Vagina (tissue), 2 donors: ENCODE measurements at regions not wholly inside any gene's neighbourhood (a gene's known extent, or its start where the extent isn't known, plus 50 kb on each side); places are given as distances from the start of the nearest gene placed in this dataset.

ENCODE experiments used
- DNase-seq, 2 donors: peaks; one replicate each; pipeline ENCODE4 v3.0.0-alpha.2; 2017; ENCODE audit errors: extremely low spot score in 2 of 2
- H3K27ac ChIP-seq: fragments of 200-600 bp; sonication (generic); one replicate; pipeline ENCODE4 v1.5.1; 2019
- H3K27me3 ChIP-seq: fragments of 200-600 bp; sonication (generic); one replicate; pipeline ENCODE4 v1.5.1; 2019
- H3K36me3 ChIP-seq, 2 donors: fragments of 200-600 bp; sonication (generic); one replicate each; pipeline ENCODE4 v1.5.1; 2017 to 2019
- H3K4me1 ChIP-seq: fragments of 200-600 bp; sonication (generic); one replicate; pipeline ENCODE4 v1.5.1; 2019
- H3K4me3 ChIP-seq, 2 donors: fragments of 200-600 bp; sonication (generic); 1 replicate in 1 of 2; 2 replicates in 1 of 2; pipeline ENCODE4 v1.5.1; 2016 to 2019
- H3K9me3 ChIP-seq: fragments of 200-600 bp; sonication (generic); one replicate; pipeline ENCODE4 v1.5.1; 2019
- POLR2A ChIP-seq, 2 donors: fragments of 450-650 bp; IDR thresholded peaks; one replicate each; pipeline ENCODE4 v1.6.1; 2017; ENCODE audit warnings: antibody characterized with exemption in 2 of 2, mild to moderate bottlenecking in 2 of 2, moderate library complexity in 2 of 2
- POLR2AphosphoS5 ChIP-seq, 2 donors: sonication (generic); formaldehyde crosslinking; IDR thresholded peaks; one replicate each; pipeline ENCODE4 v1.9.0; 2017; ENCODE audit warnings: antibody characterized with exemption in 2 of 2, mild to moderate bottlenecking in 2 of 2, low read depth in 1 of 2; ENCODE audit not compliant: insufficient read depth in 1 of 2
- intact Hi-C: fragments of 100-400 bp; cut with DNase I; formaldehyde crosslinking; loops from one replicate; pipeline ENCODE4 v1.15.1; 2023
- TF ChIP-seq, protein P1 (sequence below), 3 experiments: fragments of 450-650 bp in 2 of 3; fragments of 200-600 bp in 1 of 3; sonication (generic) in 1 of 3; IDR thresholded peaks; one replicate each; pipeline ENCODE4 v1.5.1; 2017 to 2019; ENCODE audit warnings: antibody characterized with exemption in 3 of 3, mild to moderate bottlenecking in 2 of 3, moderate library complexity in 2 of 3

DNA sequence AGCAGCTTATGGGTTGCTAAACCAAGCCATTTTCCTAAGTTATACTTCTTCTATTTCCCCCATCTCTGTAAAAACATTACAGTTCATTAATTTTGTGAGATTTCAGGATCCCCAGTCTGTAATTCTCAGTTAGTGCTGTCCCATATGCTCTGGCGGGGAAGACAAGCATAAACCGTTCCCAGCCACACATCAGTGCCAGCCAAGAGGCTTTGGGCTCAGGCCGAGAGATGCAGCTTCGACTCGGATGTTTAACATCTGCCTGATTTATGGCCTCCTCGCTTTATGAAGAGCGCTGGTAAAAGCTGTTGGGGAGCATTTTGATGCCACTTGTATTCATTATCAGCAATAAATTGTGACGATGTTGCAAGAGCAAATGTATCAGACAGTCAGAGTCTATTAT lies 349.1 kb upstream of the CCDC196 start:
- H3K4me1 ChIP-seq = no peaks in the 10 kb centered on the region
- no peak for DNase-seq
- no peaks in the 10 kb centered on the region for H3K36me3 ChIP-seq
- intact Hi-C loops = no loop called here
- no peak overlapping the region for H3K4me3 ChIP-seq
- no peaks in the 10 kb centered on the region for H3K27me3 ChIP-seq
- no peak overlapping the region for H3K27ac ChIP-seq
- no peaks in the 10 kb centered on the region for H3K9me3 ChIP-seq
- TF ChIP-seq POLR2A (IDR thresholded peaks at IDR 0.05) (no peak), POLR2AphosphoS5 (IDR thresholded peaks at IDR 0.05; ENCODE audit: insufficient read depth in 1 of 2, low read depth in 1 of 2) (no peak)
- TF ChIP-seq, protein P1, sequence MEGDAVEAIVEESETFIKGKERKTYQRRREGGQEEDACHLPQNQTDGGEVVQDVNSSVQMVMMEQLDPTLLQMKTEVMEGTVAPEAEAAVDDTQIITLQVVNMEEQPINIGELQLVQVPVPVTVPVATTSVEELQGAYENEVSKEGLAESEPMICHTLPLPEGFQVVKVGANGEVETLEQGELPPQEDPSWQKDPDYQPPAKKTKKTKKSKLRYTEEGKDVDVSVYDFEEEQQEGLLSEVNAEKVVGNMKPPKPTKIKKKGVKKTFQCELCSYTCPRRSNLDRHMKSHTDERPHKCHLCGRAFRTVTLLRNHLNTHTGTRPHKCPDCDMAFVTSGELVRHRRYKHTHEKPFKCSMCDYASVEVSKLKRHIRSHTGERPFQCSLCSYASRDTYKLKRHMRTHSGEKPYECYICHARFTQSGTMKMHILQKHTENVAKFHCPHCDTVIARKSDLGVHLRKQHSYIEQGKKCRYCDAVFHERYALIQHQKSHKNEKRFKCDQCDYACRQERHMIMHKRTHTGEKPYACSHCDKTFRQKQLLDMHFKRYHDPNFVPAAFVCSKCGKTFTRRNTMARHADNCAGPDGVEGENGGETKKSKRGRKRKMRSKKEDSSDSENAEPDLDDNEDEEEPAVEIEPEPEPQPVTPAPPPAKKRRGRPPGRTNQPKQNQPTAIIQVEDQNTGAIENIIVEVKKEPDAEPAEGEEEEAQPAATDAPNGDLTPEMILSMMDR (IDR thresholded peaks at IDR 0.05) = no peak

DNA sequence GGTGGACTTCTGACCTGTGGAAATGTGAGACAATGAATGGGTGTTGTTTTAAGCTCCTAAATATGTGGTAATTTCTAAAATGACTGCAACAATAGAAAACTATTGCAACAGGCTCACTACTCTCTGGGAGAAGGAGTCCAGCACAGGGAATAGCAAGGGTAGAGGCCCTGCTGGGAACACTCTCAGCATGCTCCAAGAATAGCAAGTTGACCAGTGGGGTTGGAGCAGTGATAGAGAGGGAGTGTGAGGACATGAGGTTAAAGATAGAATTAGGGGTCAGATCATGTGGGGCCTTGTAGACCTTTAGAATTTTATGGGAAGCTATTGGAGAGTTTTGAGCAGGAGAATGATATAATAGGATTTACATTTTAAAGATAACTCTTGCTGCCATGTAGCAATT lies 346.7 kb upstream of the CCDC196 start:
- no peak overlapping the region for H3K4me3 ChIP-seq
- no peaks in the 10 kb centered on the region for H3K9me3 ChIP-seq
- TF ChIP-seq POLR2A (IDR thresholded peaks at IDR 0.05) (no peak), POLR2AphosphoS5 (IDR thresholded peaks at IDR 0.05; ENCODE audit: insufficient read depth in 1 of 2, low read depth in 1 of 2) (no peak)
- TF ChIP-seq, protein P1 (IDR thresholded peaks at IDR 0.05) = no peak
- no peaks in the 10 kb centered on the region for H3K36me3 ChIP-seq
- DNase-seq = no peak
- H3K27me3 ChIP-seq = no peaks in the 10 kb centered on the region
- no peaks in the 10 kb centered on the region for H3K4me1 ChIP-seq
- H3K27ac ChIP-seq = no peak overlapping the region
- intact Hi-C loops = no loop called here

DNA sequence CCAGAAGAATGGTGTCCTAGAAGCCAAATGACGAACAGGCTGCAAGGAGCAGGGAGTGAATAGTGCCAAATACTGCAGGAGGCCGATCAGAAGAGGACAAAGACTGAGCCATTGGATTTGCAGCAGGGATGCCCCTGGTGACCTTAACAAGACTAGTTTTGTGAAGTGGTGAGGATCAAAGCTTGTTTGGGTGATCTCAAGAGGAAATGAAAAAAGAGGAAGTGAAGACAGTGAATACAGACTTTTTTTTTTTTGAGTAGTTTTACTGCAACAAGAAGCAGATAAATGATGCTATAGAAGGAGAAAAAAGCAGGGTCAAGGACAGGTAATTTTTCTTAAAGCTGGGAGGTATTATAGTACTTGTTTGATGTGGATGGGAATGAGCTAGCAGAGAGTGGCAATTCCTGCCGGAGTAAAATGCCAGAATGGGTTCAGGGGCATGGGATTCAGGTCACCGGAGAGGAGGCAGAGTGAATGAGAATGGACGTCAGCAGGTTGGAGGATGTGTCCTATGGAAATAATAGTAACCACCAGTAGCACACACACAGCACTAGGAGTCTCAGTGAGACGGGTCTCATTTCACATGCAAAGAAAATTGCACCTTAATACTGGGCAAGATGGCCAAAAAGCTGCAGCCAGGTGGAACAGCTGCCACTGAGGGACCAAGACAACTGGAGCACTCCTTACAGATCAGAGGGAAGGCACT lies 345.8 kb upstream of the CCDC196 start:
- intact Hi-C loops = no loop called here
- no peak for TF ChIP-seq POLR2A (IDR thresholded peaks at IDR 0.05)
- TF ChIP-seq POLR2AphosphoS5 (IDR thresholded peaks at IDR 0.05; ENCODE audit: insufficient read depth in 1 of 2, low read depth in 1 of 2) = no peak
- TF ChIP-seq, protein P1 (IDR thresholded peaks at IDR 0.05) = no peak
- H3K4me3 ChIP-seq = no peak overlapping the region
- DNase-seq = no peak
- H3K27me3 ChIP-seq = no peaks in the 10 kb centered on the region
- H3K9me3 ChIP-seq = no peaks in the 10 kb centered on the region
- no peaks in the 10 kb centered on the region for H3K36me3 ChIP-seq
- no peaks in the 10 kb centered on the region for H3K4me1 ChIP-seq
- no peak overlapping the region for H3K27ac ChIP-seq

DNA sequence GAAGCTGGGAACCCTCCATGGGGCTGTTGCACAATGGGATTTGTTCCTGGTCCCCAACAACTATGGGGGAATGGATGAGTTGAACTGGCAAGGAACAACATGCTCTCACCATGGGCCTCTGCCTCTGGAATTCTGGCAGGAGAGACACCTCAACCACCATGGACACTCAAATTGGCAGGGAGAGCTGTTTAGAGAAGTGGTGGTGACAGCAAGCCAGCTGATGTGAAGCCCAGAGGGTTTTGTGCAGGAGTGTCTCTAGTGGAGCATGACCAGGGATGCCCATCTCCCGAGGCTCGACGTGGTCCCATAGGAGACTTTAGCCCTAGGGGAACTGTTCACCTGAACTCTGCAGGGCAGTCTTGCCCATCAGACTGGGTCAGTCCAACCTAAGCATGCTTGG lies 345.2 kb upstream of the CCDC196 start:
- Histone ChIP-seq H3K4me1 (no peaks in the 10 kb centered on the region), H3K9me3 (no peaks in the 10 kb centered on the region), H3K36me3 (no peaks in the 10 kb centered on the region), H3K27me3 (no peaks in the 10 kb centered on the region), H3K27ac (no peak overlapping the region), H3K4me3 (no peak overlapping the region)
- TF ChIP-seq POLR2A (IDR thresholded peaks at IDR 0.05) (no peak), POLR2AphosphoS5 (IDR thresholded peaks at IDR 0.05; ENCODE audit: insufficient read depth in 1 of 2, low read depth in 1 of 2) (no peak)
- TF ChIP-seq, protein P1 (IDR thresholded peaks at IDR 0.05) = no peak
- DNase-seq = no peak
- intact Hi-C loops = no loop called here

DNA sequence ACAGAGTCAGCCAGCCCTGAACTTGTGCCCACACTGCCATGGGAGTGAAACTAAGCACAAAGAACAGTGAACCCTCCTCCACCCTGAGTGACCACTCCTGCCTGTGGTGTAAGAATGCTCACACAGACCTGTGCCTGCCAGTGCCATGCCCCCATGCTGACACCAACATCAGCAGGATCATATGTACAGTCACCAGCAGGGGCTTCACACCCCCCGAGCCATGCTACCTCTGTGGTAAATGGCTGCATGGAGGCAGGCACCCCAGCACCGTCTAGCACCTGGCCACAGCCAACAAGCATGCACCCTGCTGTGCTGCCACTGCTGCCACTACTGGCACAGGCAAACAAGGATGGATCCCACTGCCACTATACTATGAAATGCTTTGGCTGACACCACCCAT lies 344.4 kb upstream of the CCDC196 start:
- H3K36me3 ChIP-seq = no peaks in the 10 kb centered on the region
- no peaks in the 10 kb centered on the region for H3K9me3 ChIP-seq
- no peak overlapping the region for H3K4me3 ChIP-seq
- TF ChIP-seq, protein P1 (IDR thresholded peaks at IDR 0.05) = no peak
- TF ChIP-seq POLR2A (IDR thresholded peaks at IDR 0.05) (no peak), POLR2AphosphoS5 (IDR thresholded peaks at IDR 0.05; ENCODE audit: insufficient read depth in 1 of 2, low read depth in 1 of 2) (no peak)
- H3K27me3 ChIP-seq = no peaks in the 10 kb centered on the region
- no peak overlapping the region for H3K27ac ChIP-seq
- intact Hi-C loops = no loop called here
- H3K4me1 ChIP-seq = no peaks in the 10 kb centered on the region
- no peak for DNase-seq
